ENCODE measurements at regions not wholly inside any gene's neighbourhood (a gene's known extent, or its start where the extent isn't known, plus 50 kb on each side); places are given as distances from the start of the nearest gene placed in this dataset.

DNA sequence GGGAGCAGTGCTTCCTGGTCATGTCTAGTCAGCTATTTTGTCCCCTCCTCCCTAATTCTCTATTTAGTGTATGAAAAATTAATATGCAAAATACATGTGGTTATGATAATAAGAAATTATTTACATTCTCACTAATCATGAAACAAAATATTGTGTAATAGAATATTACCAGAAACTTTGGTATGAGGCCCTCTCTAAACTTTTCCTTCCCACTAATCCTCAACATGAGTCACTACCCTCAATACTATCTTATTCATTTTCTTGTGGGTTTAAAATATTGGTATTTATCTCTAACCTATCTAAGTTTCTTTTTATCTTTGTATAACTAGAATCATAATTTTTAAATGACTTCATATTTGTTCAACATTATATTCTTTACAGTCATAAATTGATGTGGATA lies 545.9 kb upstream of the PTPRD start:
- Histone ChIP-seq H3K4me3 (ENCODE audit: insufficient read depth, low read length) (no peak overlapping the region), H3K9me3 (ENCODE audit: low read depth, low read length) (peaks cover 9% of the 10 kb centered on the region), H3K4me1 (ENCODE audit: insufficient read depth, low read length) (no peaks in the 10 kb centered on the region), H3K79me2 (ENCODE audit: insufficient read depth, low read length) (no peaks in the 10 kb centered on the region), H3K27me3 (ENCODE audit: insufficient read depth, low read length) (no peaks in the 10 kb centered on the region), H3K36me3 (ENCODE audit: insufficient read depth, low read length) (no peaks in the 10 kb centered on the region), H3K4me2 (ENCODE audit: insufficient read depth, low read length) (no peak overlapping the region), H4K20me1 (ENCODE audit: insufficient read depth, low read length) (no peaks in the 10 kb centered on the region), H2AFZ (ENCODE audit: low read length) (no peak overlapping the region), H3K27ac (ENCODE audit: low read depth, low read length) (no peak overlapping the region)
- DNase-seq (ENCODE audit: insufficient read length, low spot score, missing footprints): no peak
- TF ChIP-seq, protein P1, sequence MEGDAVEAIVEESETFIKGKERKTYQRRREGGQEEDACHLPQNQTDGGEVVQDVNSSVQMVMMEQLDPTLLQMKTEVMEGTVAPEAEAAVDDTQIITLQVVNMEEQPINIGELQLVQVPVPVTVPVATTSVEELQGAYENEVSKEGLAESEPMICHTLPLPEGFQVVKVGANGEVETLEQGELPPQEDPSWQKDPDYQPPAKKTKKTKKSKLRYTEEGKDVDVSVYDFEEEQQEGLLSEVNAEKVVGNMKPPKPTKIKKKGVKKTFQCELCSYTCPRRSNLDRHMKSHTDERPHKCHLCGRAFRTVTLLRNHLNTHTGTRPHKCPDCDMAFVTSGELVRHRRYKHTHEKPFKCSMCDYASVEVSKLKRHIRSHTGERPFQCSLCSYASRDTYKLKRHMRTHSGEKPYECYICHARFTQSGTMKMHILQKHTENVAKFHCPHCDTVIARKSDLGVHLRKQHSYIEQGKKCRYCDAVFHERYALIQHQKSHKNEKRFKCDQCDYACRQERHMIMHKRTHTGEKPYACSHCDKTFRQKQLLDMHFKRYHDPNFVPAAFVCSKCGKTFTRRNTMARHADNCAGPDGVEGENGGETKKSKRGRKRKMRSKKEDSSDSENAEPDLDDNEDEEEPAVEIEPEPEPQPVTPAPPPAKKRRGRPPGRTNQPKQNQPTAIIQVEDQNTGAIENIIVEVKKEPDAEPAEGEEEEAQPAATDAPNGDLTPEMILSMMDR (IDR thresholded peaks at IDR 0.05; ENCODE audit: extremely low read depth, low read depth, low read length): no peak

DNA sequence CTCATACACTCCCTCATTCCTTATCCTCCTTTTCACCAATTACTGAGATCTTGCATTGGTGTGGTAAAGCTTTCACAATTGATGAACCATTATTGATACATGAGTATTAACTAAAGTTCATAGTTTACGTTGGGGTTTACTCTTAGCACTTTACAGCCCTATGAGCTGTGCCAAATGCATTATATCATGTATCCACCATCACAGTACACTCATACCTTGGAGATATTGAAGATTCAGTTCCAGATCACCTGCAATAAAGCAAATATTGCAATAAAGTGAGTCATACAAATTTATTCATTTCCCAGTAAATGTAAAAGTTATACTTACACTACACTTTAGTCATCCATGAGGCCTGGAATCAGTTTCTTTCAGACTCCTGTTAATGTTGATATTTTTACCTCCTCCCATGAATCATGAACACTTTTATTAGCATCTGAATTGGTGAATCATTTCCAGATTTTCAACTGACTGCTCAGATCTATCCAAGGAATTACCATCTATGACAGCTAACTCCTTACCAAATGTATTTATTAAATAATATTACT lies 546.6 kb upstream of the PTPRD start:
- Histone ChIP-seq H3K27ac (ENCODE audit: low read depth, low read length) (no peak overlapping the region), H3K9me3 (ENCODE audit: low read depth, low read length) (peaks cover 9% of the 10 kb centered on the region), H3K4me1 (ENCODE audit: insufficient read depth, low read length) (no peaks in the 10 kb centered on the region), H3K4me3 (ENCODE audit: insufficient read depth, low read length) (no peak overlapping the region), H4K20me1 (ENCODE audit: insufficient read depth, low read length) (no peaks in the 10 kb centered on the region), H3K4me2 (ENCODE audit: insufficient read depth, low read length) (no peak overlapping the region), H2AFZ (ENCODE audit: low read length) (no peak overlapping the region), H3K36me3 (ENCODE audit: insufficient read depth, low read length) (no peaks in the 10 kb centered on the region), H3K27me3 (ENCODE audit: insufficient read depth, low read length) (no peaks in the 10 kb centered on the region), H3K79me2 (ENCODE audit: insufficient read depth, low read length) (no peaks in the 10 kb centered on the region)
- TF ChIP-seq, protein P1 (IDR thresholded peaks at IDR 0.05; ENCODE audit: extremely low read depth, low read depth, low read length): no peak
- DNase-seq (ENCODE audit: insufficient read length, low spot score, missing footprints): no peak

DNA sequence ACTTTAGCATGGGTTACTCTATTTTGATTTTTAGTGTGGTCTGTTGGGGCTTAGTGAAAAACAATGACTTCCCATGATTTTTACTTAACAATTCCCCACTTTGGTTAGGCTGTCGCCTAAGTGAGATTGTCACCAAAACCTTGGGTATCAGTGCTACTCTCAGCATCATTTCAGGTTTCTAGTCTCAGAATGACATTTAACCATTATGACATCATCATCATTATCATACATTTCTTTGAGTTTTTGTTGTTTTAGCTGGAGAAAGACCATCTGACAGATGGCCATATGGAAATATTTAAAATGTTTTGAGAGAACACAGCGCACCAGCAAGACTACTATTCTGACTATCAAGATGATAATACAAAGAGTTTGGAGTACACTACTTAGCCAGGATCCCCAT lies 551.0 kb upstream of the PTPRD start:
- H2AFZ ChIP-seq (ENCODE audit: low read length): no peak overlapping the region
- no peak for DNase-seq (ENCODE audit: insufficient read length, low spot score, missing footprints)
- TF ChIP-seq, protein P1 (IDR thresholded peaks at IDR 0.05; ENCODE audit: extremely low read depth, low read depth, low read length): no peak
- no peak overlapping the region for H3K4me3 ChIP-seq (ENCODE audit: insufficient read depth, low read length)
- no peak overlapping the region for H3K4me2 ChIP-seq (ENCODE audit: insufficient read depth, low read length)
- H3K27me3 ChIP-seq (ENCODE audit: insufficient read depth, low read length): no peaks in the 10 kb centered on the region
- H3K4me1 ChIP-seq (ENCODE audit: insufficient read depth, low read length): no peaks in the 10 kb centered on the region
- no peaks in the 10 kb centered on the region for H3K79me2 ChIP-seq (ENCODE audit: insufficient read depth, low read length)
- no peaks in the 10 kb centered on the region for H3K36me3 ChIP-seq (ENCODE audit: insufficient read depth, low read length)
- H3K9me3 ChIP-seq (ENCODE audit: low read depth, low read length): peaks cover 5% of the 10 kb centered on the region
- no peaks in the 10 kb centered on the region for H4K20me1 ChIP-seq (ENCODE audit: insufficient read depth, low read length)
- no peak overlapping the region for H3K27ac ChIP-seq (ENCODE audit: low read depth, low read length)

DNA sequence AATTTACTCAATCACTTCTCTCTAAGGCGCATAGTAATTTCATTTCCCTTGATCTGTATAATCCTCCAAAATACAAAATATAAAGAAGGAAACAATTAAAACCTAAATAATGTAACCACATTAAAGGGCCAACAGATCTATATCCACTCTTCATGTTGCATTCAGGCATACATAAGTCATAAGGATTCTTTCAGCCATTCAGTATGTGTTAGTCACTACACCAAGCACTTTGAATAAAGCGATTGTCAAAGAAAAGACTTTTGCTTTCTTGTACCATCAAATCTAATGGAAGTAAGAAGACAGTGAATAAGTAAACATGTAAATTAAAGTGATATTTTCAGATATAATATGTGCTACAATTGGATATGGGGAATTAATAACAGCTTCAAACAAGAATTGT lies 569.2 kb upstream of the PTPRD start:
- DNase-seq (ENCODE audit: insufficient read length, low spot score, missing footprints): no peak

More for the DNA sequence above, 569.2 kb upstream of the PTPRD start:
- H3K27ac ChIP-seq (ENCODE audit: low read depth, low read length): no peak overlapping the region
- H3K36me3 ChIP-seq (ENCODE audit: insufficient read depth, low read length): no peaks in the 10 kb centered on the region
- no peaks in the 10 kb centered on the region for H4K20me1 ChIP-seq (ENCODE audit: insufficient read depth, low read length)
- TF ChIP-seq, protein P1 (IDR thresholded peaks at IDR 0.05; ENCODE audit: extremely low read depth, low read depth, low read length): no peak
- H3K79me2 ChIP-seq (ENCODE audit: insufficient read depth, low read length): no peaks in the 10 kb centered on the region
- no peaks in the 10 kb centered on the region for H3K4me1 ChIP-seq (ENCODE audit: insufficient read depth, low read length)
- no peak overlapping the region for H2AFZ ChIP-seq (ENCODE audit: low read length)
- H3K9me3 ChIP-seq (ENCODE audit: low read depth, low read length): no peaks in the 10 kb centered on the region
- H3K4me3 ChIP-seq (ENCODE audit: insufficient read depth, low read length): no peak overlapping the region
- no peaks in the 10 kb centered on the region for H3K27me3 ChIP-seq (ENCODE audit: insufficient read depth, low read length)
- no peak overlapping the region for H3K4me2 ChIP-seq (ENCODE audit: insufficient read depth, low read length)

Data from osteoblast (primary cell).